WI38 (cell line): ENCODE measurements at regions not wholly inside any gene's neighbourhood (a gene's known extent, or its start where the extent isn't known, plus 50 kb on each side); places are given as distances from the start of the nearest gene placed in this dataset.

Experiments
- H3K4me3 ChIP-seq: 2 replicates; pipeline ENCODE4 v1.5.1; 2011; ENCODE audit warnings: low read depth, mild to moderate bottlenecking, control low read depth, low read length
- CTCF ChIP-seq: IDR thresholded peaks from 2 replicates; pipeline ENCODE4 v1.5.1; 2012; ENCODE audit warnings: low read depth, mild to moderate bottlenecking, control low read depth, low read length

GRCh38 chr4:178081176-178081575 is 638.9 kb upstream of the AGA start:
- TF ChIP-seq CTCF: no peak
- H3K4me3 ChIP-seq: no peak overlapping the region

GRCh38 chr4:178081896-178082295 is 639.7 kb upstream of the AGA start:
- TF ChIP-seq CTCF: no peak
- H3K4me3 ChIP-seq: no peak overlapping the region

GRCh38 chr4:178082906-178083305 is 640.7 kb upstream of the AGA start:
- TF ChIP-seq CTCF: no peak
- no peak overlapping the region for H3K4me3 ChIP-seq

- TF ChIP-seq CTCF: no peak
Measured at GRCh38 chr4:178083968-178084367, 641.7 kb upstream of the AGA start.

GRCh38 chr4:178086320-178086719 is 644.1 kb upstream of the AGA start:
- no peak overlapping the region for H3K4me3 ChIP-seq
- TF ChIP-seq CTCF: no peak

More at GRCh38 chr4:178083968-178084367, 641.7 kb upstream of the AGA start:
- no peak overlapping the region for H3K4me3 ChIP-seq

- no peak overlapping the region for H3K4me3 ChIP-seq
- TF ChIP-seq CTCF: no peak
Measured at GRCh38 chr4:178090640-178091411, 648.6 kb upstream of the AGA start.

GRCh38 chr4:178102139-178102538 is 659.9 kb upstream of the AGA start:
- TF ChIP-seq CTCF: no peak

More at GRCh38 chr4:178102139-178102538, 659.9 kb upstream of the AGA start:
- no peak overlapping the region for H3K4me3 ChIP-seq
